ENCODE measurements at regions not wholly inside any gene's neighbourhood (a gene's known extent, or its start where the extent isn't known, plus 50 kb on each side); places are given as distances from the start of the nearest gene placed in this dataset.
A peak's percentile ranks its signal among the peaks of the same experiment; 100 is the strongest.

GRCh38 chr3:152516216-152516615, 247.5 kb downstream of the MBNL1 start:
- DNase-seq: no peak

- DNase-seq: no peak
Observed at GRCh38 chr3:152517502-152517901, 248.8 kb downstream of the MBNL1 start.

DNA sequence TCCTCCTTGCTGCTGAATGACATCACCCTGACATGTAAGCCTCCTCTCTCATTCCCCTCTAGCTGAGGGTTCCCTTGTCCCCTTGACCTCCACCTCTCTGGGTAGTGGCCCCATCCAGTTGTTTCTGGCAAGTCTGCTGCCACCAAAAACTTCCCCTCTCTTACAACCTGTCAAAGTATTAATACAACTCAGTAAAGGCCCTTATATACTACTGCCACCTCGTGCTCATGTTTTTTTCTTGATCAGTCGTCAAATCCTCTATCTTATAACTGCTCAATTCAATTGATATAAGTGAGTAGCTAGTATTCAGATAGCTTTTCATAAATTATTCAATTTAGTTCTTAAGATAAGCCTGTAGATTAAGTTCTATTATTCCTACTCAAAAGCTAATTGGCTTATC, 249.6 kb downstream of the MBNL1 start:
- no peak for DNase-seq

- DNase-seq: no peak
Observed at GRCh38 chr3:152519376-152519775, 250.6 kb downstream of the MBNL1 start.

- no peak for DNase-seq
Observed at GRCh38 chr3:152522036-152522435, 253.3 kb downstream of the MBNL1 start.

GRCh38 chr3:152524198-152525140, 255.7 kb downstream of the MBNL1 start:
- DNase-seq: peak; percentile 10

DNA sequence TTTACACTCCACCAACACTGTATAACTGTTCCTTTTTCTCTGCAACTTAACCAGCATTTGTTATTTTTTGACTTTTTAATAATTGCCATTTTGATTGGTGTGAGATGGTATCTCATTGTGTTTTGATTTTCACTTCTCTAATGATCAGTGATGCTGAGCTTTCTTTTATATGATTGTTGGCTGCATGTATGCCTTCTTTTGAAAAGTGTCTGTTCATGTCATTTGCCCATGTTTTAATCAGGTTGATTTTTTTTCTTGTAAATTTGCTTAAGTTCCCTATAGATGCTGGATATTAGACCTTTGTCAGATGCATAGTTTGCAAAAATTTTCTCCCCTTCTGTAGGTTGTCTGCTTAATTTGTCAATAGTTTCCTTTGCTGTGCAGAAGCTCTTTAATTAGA, 263.0 kb downstream of the MBNL1 start:
- no peak for DNase-seq

- no peak for DNase-seq
Observed at GRCh38 chr3:152538518-152538917, 269.8 kb downstream of the MBNL1 start.

GRCh38 chr3:152539191-152539764, 270.5 kb downstream of the MBNL1 start:
- DNase-seq: no peak

DNA sequence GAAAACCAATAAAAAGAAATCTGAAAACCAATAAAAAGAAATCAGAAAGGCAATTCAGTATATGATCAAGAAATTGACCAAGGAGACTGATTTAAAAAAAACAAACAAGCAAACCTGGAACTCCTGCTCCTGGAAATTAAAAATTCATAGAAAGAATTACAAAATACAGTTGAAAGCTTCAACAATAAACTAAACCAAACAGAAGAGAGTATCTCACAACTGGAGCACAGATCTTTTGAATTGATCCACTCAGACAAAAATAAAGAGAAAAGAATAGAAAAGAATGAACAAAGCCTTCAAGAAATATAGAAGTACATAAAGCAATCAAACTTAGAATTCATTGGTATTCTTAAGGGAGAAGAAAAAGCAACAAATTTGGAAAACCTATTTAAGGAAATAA, 271.4 kb downstream of the MBNL1 start:
- no peak for DNase-seq

GRCh38 chr3:152547153-152547552, 278.4 kb downstream of the MBNL1 start:
- DNase-seq: no peak

DNA sequence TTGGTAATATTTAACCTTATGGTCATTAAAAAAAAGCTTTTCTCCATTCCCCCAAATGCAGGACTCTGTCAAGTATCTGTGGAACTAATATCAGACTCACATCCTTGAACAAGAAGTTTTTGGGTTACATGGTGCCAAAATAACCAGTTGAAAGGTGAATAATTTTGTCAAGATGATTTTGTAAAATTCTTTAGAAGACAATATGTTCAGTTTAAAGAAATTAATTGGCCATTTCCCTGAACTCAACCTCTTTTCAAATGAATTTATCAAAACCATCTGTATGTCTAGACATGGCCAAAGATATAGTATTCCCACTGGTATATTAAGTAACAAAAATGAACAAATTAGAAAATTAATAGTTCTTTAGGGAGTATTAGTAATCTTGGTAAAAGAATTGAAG, 280.5 kb downstream of the MBNL1 start:
- no peak for DNase-seq

DNA sequence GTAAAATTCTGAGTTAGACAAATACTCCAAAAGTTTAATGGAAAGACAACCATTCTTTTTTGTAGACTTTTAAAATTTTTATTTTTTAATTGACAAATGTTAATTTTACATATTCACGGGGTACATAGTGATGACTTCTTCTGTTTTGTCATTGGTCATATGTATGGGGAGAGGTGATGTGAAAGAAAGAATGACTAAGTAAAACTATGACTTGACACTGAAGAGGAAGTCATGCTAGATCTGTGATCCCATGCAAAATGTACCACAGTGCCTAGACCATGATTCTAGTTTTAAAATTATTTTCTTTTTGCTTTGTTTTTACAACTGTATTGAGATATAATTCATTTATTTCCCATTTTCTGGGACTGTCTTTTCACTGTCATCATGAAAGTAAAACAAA, 281.6 kb downstream of the MBNL1 start:
- DNase-seq: no peak

DNA sequence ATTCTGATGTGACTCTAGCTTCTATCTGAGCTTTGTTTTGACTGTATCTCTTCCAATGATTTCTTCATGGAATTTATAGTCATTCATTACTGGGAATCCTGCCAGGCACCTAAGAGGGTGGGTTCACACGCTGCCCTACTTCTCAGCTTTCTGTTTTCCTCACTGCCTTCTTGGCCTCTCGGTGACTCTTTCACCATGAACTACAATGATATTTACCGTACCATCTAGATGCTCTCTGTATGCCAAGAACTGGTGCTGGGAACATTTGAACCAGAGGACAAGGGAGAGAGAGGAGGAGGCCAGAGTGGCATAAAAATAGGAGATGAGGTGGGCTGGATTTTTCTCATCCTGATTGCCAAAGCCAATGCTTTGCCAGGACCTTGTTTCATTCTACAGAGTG, 280.0 kb upstream of the P2RY1 start:
- no peak for DNase-seq

DNA sequence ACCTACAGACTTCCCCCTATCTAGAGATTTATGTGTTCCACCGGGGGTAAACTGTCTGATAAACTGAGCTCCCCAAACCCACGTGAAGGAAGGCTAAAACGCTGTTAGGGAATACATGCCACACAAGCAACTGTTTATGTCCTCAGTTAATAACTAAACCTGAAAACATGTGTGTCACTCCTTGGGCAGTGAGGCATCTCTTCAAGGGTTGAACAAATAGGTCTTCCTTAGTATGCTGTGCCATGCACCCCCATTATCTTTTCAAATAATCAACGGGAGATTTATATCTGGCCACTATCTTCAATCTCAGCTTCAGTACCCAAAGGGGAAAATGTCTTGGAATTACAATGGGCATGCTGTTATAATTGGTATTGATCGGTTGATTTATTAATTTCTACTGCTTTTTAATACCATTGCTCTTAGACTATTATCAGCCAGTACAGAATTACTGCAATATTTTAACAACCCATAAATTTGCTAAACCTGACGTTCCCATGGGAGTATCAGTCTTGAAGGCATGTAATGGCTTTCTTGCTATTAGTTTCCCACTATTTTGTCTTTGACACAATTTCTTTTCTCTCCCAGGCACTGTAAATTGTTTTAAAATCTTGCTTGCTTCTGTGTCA, 279.2 kb upstream of the P2RY1 start:
- DNase-seq: no peak

DNA sequence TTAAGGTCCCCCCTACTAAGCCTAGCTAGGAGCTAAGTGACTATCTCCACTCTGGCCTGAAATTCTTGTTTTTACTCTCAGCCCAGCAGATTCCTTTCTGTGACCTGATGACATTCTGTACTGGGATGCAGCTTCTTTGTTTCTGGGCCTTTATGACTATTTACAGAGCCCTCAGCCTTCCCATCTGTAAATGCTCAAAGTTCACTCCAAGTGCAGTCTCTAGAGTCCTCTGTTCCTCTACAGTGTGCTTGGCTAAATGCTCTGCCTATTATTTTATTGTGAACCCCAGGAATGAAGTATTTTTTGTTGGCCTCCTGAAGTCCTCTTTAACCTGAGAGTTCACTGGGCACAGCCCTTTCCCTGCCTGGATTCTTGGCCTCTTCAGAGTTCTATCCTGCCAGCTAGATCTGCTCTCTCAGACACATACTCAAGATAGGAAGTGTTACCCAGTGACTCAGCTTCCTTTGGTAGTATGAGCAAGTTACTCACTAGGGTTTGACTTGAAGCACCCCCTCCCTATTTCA, 278.1 kb upstream of the P2RY1 start:
- no peak for DNase-seq

DNA sequence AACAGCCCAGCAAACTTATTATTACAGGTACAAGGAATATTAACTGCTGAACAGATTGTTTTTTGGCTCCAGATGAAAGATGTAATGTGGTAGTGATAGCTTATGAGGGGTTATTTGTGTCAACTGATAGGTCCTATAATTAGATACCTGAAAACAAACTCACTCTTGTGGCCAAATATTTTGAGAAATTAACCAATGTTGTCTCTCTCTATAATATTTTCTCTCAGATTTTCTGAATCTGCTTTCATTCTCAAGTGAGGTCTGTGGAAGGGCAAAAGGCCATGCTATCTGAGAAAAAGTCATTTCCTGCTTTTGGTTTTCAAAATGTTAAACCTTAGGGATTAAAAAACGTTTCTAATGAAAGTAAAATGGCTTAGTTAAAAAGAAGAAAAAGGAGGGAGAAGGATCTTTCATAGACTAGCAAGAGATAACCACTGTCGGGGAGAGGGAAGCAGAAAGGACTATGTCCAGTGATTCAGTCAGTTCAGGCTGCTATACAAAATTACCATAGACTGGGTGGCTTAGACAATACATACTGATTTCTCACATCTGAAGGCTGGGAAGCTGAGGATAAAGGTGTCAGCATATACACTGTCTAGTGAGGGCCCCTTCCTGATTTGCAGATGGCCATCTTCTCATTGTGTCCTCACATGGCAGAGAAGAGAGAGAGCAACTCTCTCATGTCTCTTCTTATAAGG, 277.5 kb upstream of the P2RY1 start:
- DNase-seq: no peak

- no peak for DNase-seq
Observed at GRCh38 chr3:152558386-152558785, 276.5 kb upstream of the P2RY1 start.

DNA sequence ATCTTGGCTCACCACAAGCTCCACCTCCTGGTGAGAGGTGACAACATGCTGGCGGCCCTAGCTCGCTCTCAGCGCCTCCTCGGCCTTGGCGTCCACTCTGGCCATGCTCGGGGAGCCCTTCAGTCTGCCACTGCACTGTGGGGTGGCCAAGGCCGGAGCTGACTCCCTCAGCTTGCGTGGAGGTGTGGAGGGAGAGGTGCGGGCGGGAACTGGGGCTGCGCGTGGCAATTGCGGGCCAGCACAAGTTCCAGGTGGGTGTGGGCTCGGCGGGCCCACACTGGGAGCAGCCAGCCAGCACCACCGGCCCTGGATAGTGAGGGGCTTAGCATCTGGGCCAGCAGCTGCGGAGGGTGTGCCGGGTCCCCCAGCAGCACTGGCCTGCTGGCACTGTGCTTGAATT, 275.7 kb upstream of the P2RY1 start:
- no peak for DNase-seq

- no peak for DNase-seq
Observed at GRCh38 chr3:152564459-152564858, 270.5 kb upstream of the P2RY1 start.

- DNase-seq: no peak
Observed at GRCh38 chr3:152574461-152575079, 260.4 kb upstream of the P2RY1 start.

DNA sequence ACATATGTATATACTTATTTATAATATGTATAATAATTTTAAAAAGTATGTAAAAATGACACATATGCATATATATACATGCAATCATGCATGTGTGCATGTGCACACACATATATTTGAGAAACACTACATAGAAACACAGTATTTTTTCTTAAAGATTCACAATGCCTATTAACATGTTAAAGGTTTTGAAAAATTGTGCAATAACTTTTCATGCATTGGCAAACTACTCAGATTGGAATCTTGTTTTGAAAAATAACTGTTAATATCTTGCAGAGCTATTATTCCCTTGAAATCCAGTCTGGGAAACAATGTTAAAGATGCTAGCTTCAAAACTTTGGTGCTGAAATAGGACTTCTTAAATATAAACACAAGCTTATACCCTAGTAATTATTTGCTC, 256.2 kb upstream of the P2RY1 start:
- no peak for DNase-seq

DNA sequence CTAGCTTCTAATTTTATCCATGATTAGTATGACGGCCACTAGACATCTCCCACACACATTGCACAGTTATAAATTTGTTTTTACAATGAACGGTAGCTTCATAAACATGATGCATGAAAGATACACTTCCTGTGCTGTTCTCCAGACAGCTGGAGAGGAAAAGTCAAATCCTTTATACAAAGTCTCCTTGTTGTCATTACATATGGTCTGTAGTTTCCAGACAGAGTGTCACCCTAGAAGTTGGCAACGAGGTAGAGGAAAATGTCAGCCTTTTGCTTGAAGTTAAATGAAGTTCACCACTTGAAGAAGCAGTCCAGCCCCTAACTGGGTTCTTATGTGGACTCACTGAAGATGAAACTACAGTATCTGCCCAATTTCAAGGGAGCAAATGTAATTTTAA, 253.0 kb upstream of the P2RY1 start:
- DNase-seq: no peak
